Heart right ventricle (tissue), 16 donors: ENCODE measurements at regions not wholly inside any gene's neighbourhood (a gene's known extent, or its start where the extent isn't known, plus 50 kb on each side); places are given as distances from the start of the nearest gene placed in this dataset.

Source experiments
- ATAC-seq, 8 donors: fragments of 200-7000 bp; cut with Tn5 transposase; one replicate each; pipeline ENCODE4 v1.9.1; 2020; ENCODE audit warnings: mild to moderate bottlenecking in 8 of 8, moderate library complexity in 8 of 8, moderate number of reproducible peaks in 1 of 8
- DNase-seq, 2 donors: peaks; one replicate each; pipeline ENCODE4 v3.0.0-alpha.2; 2020
- H3K27ac ChIP-seq, 10 donors: fragments of 200-600 bp; sonication (generic) in 2 of 10; one replicate each; pipeline versions ENCODE4 v1.5.0 to v1.8.0; 2020 to 2022; ENCODE audit warnings: mild to moderate bottlenecking in 3 of 10
- H3K27me3 ChIP-seq, 7 donors: fragments of 200-600 bp; one replicate each; pipeline ENCODE4 v1.8.0; 2021 to 2022; ENCODE audit warnings: mild to moderate bottlenecking in 2 of 7
- H3K36me3 ChIP-seq, 9 donors: fragments of 200-600 bp; sonication (generic) in 1 of 9; one replicate each; pipeline versions ENCODE4 v1.5.0 to v1.8.0; 2020 to 2022; ENCODE audit warnings: mild to moderate bottlenecking in 2 of 9
- H3K4me1 ChIP-seq, 9 donors: fragments of 200-600 bp; sonication (generic) in 1 of 9; one replicate each; pipeline versions ENCODE4 v1.5.0 to v1.8.0; 2020 to 2022; ENCODE audit warnings: mild to moderate bottlenecking in 4 of 9
- H3K4me3 ChIP-seq, 10 donors: fragments of 200-600 bp; sonication (generic) in 2 of 10; one replicate each; pipeline versions ENCODE4 v1.5.0 to v1.8.0; 2020 to 2022; ENCODE audit warnings: mild to moderate bottlenecking in 7 of 10, moderate library complexity in 2 of 10
- H3K9me3 ChIP-seq, 11 donors: fragments of 200-600 bp in 10 of 11; sonication (generic) in 2 of 11; one replicate each; pipeline versions ENCODE4 v1.5.0 to v1.8.0; 2013 to 2022; ENCODE audit warnings: mild to moderate bottlenecking in 2 of 11, control low read depth in 1 of 11, moderate library complexity in 1 of 11
- CTCF ChIP-seq, 9 donors: fragments of 200-600 bp; sonication (generic) in 2 of 9; IDR thresholded peaks; one replicate each; pipeline versions ENCODE4 v1.5.0 to v1.8.0; 2021 to 2022; ENCODE audit warnings: antibody characterized with exemption in 9 of 9, mild to moderate bottlenecking in 5 of 9, moderate library complexity in 1 of 9
- WGBS, 2 donors: extraction: QIAGEN DNeasy Blood & Tissue Kit; methylation state at CpG; one replicate each; pipeline ENCODE4 v1.1.7; 2013; ENCODE audit warnings: inconsistent platforms in 1 of 2; 5-methylcytosine and 5-hydroxymethylcytosine counted together
- intact Hi-C, 10 donors: fragments of 100-400 bp; cut with DNase I; formaldehyde crosslinking; loops; one replicate each; pipeline versions ENCODE4 v1.11.1 to v1.14.2; 2022
- donor health status: Arrhythmogenic right ventricular cardiomyopathy.
- donor health status: ischemic (EF 13 %, LVEDD 7.1; RV severe dilation, severe dysfunction).
- donor health status: healthy with polysubstance abuse.
- donor health status: DM: no; HTN: yes; CAD: no.
- donor health status: DM: no; HTN: no; CAD: no.
- donor health status: ischemic (EF 25% LVEDD 6.9; RV normal size, moderate dysfunction).
- donor health status: ischemic (EF 25% LVEDD 5.7; RV mildly dilated, moderate dysfunction).
- donor health status: healthy.
- donor health status: DM: yes; HTN: yes; CAD: no.
- donor health status: Ischemic cardiomyopathy.
- donor health status: ischemic (EF 35%, LVEDD 5.7; RV mildly dilated, moderate dysfunction).
- donor health status: nonischemic (EF 11% LVEDD 7.7; RV severe dilation, severe dysfunction).
- donor health status: DM: yes; HTN: yes; CAD: no.
- donor health status: PGD.
- donor health status: ischemic (EF 29% LVEDD 5.4; RV normal size, mild dysfunction).
- donor health status: nonischemic (EF 23%, LVEDD 6.1; RV moderate dilation, normal function).

GRCh38 chr14:61154641-61155040 lies 126.5 kb downstream of the TMEM30B start:
- TF ChIP-seq CTCF (IDR thresholded peaks at IDR 0.05): no peak
- 47 to 56% methylated on average over 2 of the region's 2 CpGs for WGBS, 2 donors
- intact Hi-C loops: no loop called here

GRCh38 chr14:61153914-61154545 lies 127.1 kb downstream of the TMEM30B start:
- 74 to 78% methylated on average over 8 of the region's 8 CpGs for WGBS, 2 donors
- ATAC-seq (no peak), DNase-seq (no peak)
- Histone ChIP-seq H3K27me3 (peaks cover 0 to 10% (median 0%) of the 10 kb centered on the region in 7 donors), H3K4me3 (no peak overlapping the region), H3K27ac (peak overlapping the region in 2 of 10 donors; percentile 26), H3K36me3 (no peaks in the 10 kb centered on the region), H3K9me3 (no peaks in the 10 kb centered on the region), H3K4me1 (no peaks in the 10 kb centered on the region)
- no peak for TF ChIP-seq CTCF (IDR thresholded peaks at IDR 0.05)
- intact Hi-C loops: no loop called here

More at GRCh38 chr14:61154641-61155040, 126.5 kb downstream of the TMEM30B start:
- Histone ChIP-seq H3K4me1 (no peaks in the 10 kb centered on the region), H3K36me3 (no peaks in the 10 kb centered on the region), H3K27me3 (peaks cover 0 to 10% (median 0%) of the 10 kb centered on the region in 7 donors), H3K9me3 (no peaks in the 10 kb centered on the region), H3K4me3 (no peak overlapping the region), H3K27ac (peak overlapping the region in 2 of 10 donors; percentile 26)
- no peak for ATAC-seq
- DNase-seq: no peak

GRCh38 chr14:61153431-61153830 lies 127.7 kb downstream of the TMEM30B start:
- H3K27ac ChIP-seq: peak overlapping the region in 2 of 10 donors; percentile 26
- H3K4me3 ChIP-seq: no peak overlapping the region
- TF ChIP-seq CTCF (IDR thresholded peaks at IDR 0.05): no peak
- WGBS, 2 donors: 62 to 65% methylated on average over 3 of the region's 3 CpGs
- ATAC-seq (peak in 1 of 8 donors; percentile 46), DNase-seq (no peak)
- no peaks in the 10 kb centered on the region for H3K4me1 ChIP-seq
- H3K9me3 ChIP-seq: no peaks in the 10 kb centered on the region
- intact Hi-C loops: no loop called here
- no peaks in the 10 kb centered on the region for H3K36me3 ChIP-seq
- peaks cover 0 to 10% (median 0%) of the 10 kb centered on the region in 7 donors for H3K27me3 ChIP-seq

GRCh38 chr14:61152851-61153364 lies 128.2 kb downstream of the TMEM30B start:
- WGBS, 2 donors: 82 to 88% methylated on average over 3 of the region's 3 CpGs
- H3K4me3 ChIP-seq: no peak overlapping the region
- H3K4me1 ChIP-seq: peaks cover 0 to 3% (median 0%) of the 10 kb centered on the region in 9 donors
- H3K9me3 ChIP-seq: no peaks in the 10 kb centered on the region
- intact Hi-C loops: no loop called here
- H3K27ac ChIP-seq: peak overlapping the region in 1 of 10 donors; percentile 26
- peaks cover 0 to 10% (median 0%) of the 10 kb centered on the region in 7 donors for H3K27me3 ChIP-seq
- ATAC-seq (peak in 4 of 8 donors; percentile 28 to 48 (median 37)), DNase-seq (no peak)
- no peaks in the 10 kb centered on the region for H3K36me3 ChIP-seq
- TF ChIP-seq CTCF (IDR thresholded peaks at IDR 0.05): no peak
